ENCODE measurements at regions not wholly inside any gene's neighbourhood (a gene's known extent, or its start where the extent isn't known, plus 50 kb on each side); places are given as distances from the start of the nearest gene placed in this dataset.

DNA sequence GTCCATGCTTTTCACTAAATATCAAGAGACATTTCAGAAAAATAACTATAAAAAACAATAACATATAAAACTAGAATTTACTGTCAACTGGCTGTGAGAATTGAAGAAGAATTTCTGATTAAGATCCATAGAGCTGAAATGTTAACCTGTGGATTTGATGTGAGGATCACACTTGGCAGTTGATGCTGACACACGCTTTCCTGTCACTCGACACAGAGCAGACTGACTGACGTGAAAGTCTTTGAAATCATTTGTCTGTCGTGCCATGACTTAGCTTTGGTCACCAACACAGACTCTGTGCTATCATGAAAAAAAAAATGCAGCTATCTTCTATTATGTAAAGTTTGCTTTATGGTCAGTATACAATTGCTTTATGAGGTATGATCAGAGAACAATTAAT is 706.0 kb upstream of the ZP4 start:
- Histone ChIP-seq H3K4me3 (ENCODE audit: low read length) (no peak overlapping the region), H3K9me3 (replicated peaks; ENCODE audit: low read length) (no peaks in the 10 kb centered on the region)

DNA sequence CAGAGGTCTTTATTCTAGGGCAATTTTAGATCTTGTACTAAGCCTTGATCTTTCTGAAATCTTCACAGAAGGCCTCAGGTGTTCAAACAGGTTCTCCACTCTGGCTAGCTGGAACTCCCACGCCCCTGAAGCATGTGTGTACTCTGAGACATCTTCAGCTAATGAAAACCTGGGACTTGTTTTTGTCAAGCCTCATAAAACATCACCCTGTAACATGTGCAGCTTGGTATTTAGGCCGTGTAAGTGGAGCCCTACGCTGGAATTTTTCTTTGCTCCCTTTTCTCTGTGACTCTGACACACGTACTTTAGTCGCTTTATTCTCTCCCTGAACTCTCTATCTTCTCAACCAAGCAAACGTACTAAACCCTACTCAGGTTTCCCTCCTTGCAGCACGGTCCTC is 701.9 kb upstream of the ZP4 start:
- Histone ChIP-seq H3K27me3 (ENCODE audit: control insufficient read depth, insufficient read depth, low read length) (no peaks in the 10 kb centered on the region), H3K9ac (ENCODE audit: low read depth, low read length) (no peak overlapping the region), H3K4me3 (ENCODE audit: low read length) (no peak overlapping the region), H3K36me3 (ENCODE audit: insufficient read depth, low read length) (no peaks in the 10 kb centered on the region), H3K4me2 (ENCODE audit: low read length) (no peak overlapping the region), H3K9me3 (replicated peaks; ENCODE audit: low read length) (no peaks in the 10 kb centered on the region), H3K4me1 (ENCODE audit: control insufficient read depth, insufficient read depth, low read length) (no peaks in the 10 kb centered on the region)

More for the DNA sequence above, 706.0 kb upstream of the ZP4 start:
- Histone ChIP-seq H3K4me1 (ENCODE audit: control insufficient read depth, insufficient read depth, low read length) (no peaks in the 10 kb centered on the region), H3K9ac (ENCODE audit: low read depth, low read length) (no peak overlapping the region), H3K36me3 (ENCODE audit: insufficient read depth, low read length) (no peaks in the 10 kb centered on the region), H3K4me2 (ENCODE audit: low read length) (no peak overlapping the region), H3K27me3 (ENCODE audit: control insufficient read depth, insufficient read depth, low read length) (no peaks in the 10 kb centered on the region)

DNA sequence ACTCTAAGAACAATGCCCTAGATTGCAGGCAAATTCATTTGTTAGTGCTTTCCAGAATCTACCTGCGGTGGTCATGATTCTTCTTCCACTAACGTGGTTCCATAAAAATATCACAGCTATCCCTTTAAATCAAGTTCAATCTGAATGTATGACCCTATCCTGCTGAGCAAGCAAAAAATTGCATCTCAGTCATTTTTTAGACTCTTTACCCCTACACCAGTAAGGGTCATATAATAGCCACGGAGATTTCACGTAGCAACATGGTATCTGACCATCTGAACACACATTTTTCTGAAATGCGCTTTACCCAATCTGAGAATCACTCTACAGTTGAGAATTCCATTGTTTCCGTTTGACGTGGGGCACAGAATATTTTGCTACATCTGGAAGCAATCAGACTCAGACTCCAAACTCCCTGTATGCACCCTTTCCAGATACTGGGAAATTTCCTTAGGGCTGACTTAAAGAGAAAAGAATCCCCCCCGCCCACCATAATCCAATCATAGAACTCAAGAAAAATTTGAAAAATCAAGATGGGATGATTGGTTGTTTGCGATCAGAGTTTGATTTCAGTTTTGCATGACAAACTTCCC is 699.2 kb upstream of the ZP4 start:
- H3K4me2 ChIP-seq (ENCODE audit: low read length) = no peak overlapping the region
- H3K9me3 ChIP-seq (replicated peaks; ENCODE audit: low read length) = no peaks in the 10 kb centered on the region
- no peak overlapping the region for H3K9ac ChIP-seq (ENCODE audit: low read depth, low read length)
- H3K27me3 ChIP-seq (ENCODE audit: control insufficient read depth, insufficient read depth, low read length) = no peaks in the 10 kb centered on the region
- H3K4me3 ChIP-seq (ENCODE audit: low read length) = no peak overlapping the region
- H3K4me1 ChIP-seq (ENCODE audit: control insufficient read depth, insufficient read depth, low read length) = no peaks in the 10 kb centered on the region
- H3K36me3 ChIP-seq (ENCODE audit: insufficient read depth, low read length) = no peaks in the 10 kb centered on the region

DNA sequence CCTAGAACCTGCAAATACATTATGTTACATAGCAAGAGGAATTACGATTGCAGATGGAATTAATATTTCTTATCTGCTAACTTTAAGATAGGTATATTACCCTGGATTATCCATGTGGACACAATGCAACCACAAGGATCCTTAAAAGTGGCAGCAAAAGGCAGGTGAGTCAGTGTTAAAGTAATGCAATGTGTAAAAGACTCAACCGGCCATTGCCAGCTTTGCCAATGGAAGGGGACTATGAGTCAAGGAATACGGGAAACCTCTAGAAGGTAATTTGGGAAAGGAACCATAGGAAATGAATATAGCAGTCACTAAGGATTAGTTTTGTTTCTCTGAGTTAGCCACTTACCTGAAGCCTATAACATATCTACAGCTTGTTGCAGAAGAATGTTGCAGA is 692.1 kb upstream of the ZP4 start:
- no peaks in the 10 kb centered on the region for H3K27me3 ChIP-seq (ENCODE audit: control insufficient read depth, insufficient read depth, low read length)

DNA sequence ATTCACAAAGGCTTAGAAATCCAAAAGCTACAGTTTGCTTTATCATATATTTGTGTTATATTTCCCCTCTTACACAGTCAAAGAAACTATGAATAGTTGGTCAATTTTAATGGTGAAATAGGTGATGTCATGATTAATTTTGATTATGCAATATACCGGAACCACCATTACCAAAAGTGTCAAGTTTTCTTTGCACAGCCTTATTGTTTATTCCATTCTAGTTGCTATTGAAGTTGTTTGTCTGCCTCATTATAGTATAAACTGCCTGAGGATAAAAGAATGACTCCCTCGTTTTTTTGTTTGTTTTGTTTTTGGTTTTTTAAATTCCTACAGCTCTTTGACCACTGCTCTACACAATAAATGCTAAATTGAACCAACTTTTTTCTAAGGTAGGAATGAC is 690.6 kb upstream of the ZP4 start:
- Histone ChIP-seq H3K9me3 (replicated peaks; ENCODE audit: low read length) (no peaks in the 10 kb centered on the region), H3K4me3 (ENCODE audit: low read length) (no peak overlapping the region), H3K9ac (ENCODE audit: low read depth, low read length) (no peak overlapping the region), H3K36me3 (ENCODE audit: insufficient read depth, low read length) (no peaks in the 10 kb centered on the region), H3K4me2 (ENCODE audit: low read length) (no peak overlapping the region), H3K27me3 (ENCODE audit: control insufficient read depth, insufficient read depth, low read length) (no peaks in the 10 kb centered on the region), H3K4me1 (ENCODE audit: control insufficient read depth, insufficient read depth, low read length) (no peaks in the 10 kb centered on the region)

More for the DNA sequence above, 692.1 kb upstream of the ZP4 start:
- no peaks in the 10 kb centered on the region for H3K4me1 ChIP-seq (ENCODE audit: control insufficient read depth, insufficient read depth, low read length)
- H3K36me3 ChIP-seq (ENCODE audit: insufficient read depth, low read length) = no peaks in the 10 kb centered on the region
- H3K9ac ChIP-seq (ENCODE audit: low read depth, low read length) = no peak overlapping the region
- no peaks in the 10 kb centered on the region for H3K9me3 ChIP-seq (replicated peaks; ENCODE audit: low read length)
- no peak overlapping the region for H3K4me3 ChIP-seq (ENCODE audit: low read length)
- H3K4me2 ChIP-seq (ENCODE audit: low read length) = no peak overlapping the region

DNA sequence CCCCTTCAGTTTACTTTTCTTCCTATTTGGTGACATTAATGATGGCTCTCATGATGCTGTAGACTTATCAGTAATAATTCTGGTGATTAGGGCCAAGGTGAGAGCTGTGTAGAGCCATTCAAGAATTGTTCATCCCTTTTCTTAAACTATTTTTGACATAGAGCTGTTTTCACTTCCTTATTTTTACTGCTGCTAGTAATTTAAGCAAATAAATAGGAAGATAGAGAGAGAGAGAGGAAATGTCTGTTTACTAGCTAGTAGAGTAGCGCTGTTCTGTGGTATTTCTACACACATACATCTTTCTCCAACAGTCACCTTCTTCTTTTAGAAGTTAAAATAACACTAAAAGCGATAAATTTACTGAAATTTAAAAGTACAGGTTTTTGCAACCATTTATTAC is 678.0 kb upstream of the ZP4 start:
- Histone ChIP-seq H3K27me3 (ENCODE audit: control insufficient read depth, insufficient read depth, low read length) (no peaks in the 10 kb centered on the region), H3K4me3 (ENCODE audit: low read length) (no peak overlapping the region), H3K9ac (ENCODE audit: low read depth, low read length) (no peak overlapping the region), H3K36me3 (ENCODE audit: insufficient read depth, low read length) (no peaks in the 10 kb centered on the region), H3K9me3 (replicated peaks; ENCODE audit: low read length) (peaks cover 9% of the 10 kb centered on the region), H3K4me1 (ENCODE audit: control insufficient read depth, insufficient read depth, low read length) (no peaks in the 10 kb centered on the region), H3K4me2 (ENCODE audit: low read length) (no peak overlapping the region)

DNA sequence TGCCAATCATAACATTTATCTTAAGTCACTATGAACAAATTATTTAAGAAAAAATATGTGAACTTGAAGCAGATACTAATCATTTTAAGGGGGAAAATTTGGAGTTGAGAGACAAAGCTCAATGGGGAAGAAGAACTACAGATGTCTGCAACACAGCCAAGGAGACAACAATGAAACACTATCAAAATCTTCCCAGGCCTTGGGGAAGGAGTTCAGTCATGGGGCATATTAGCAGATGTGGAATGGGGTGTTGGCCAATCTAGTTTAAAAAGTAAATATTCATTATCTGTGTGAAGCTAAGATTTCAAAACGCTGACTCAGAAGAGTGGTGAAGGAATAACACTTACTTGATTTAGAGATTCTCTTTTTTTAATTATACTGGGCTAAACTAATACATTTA is 671.6 kb upstream of the ZP4 start:
- no peak overlapping the region for H3K4me3 ChIP-seq (ENCODE audit: low read length)
- peaks cover 6% of the 10 kb centered on the region for H3K9me3 ChIP-seq (replicated peaks; ENCODE audit: low read length)
- H3K4me1 ChIP-seq (ENCODE audit: control insufficient read depth, insufficient read depth, low read length) = peaks cover 3% of the 10 kb centered on the region
- H3K36me3 ChIP-seq (ENCODE audit: insufficient read depth, low read length) = no peaks in the 10 kb centered on the region
- H3K9ac ChIP-seq (ENCODE audit: low read depth, low read length) = no peak overlapping the region
- no peak overlapping the region for H3K4me2 ChIP-seq (ENCODE audit: low read length)
- no peaks in the 10 kb centered on the region for H3K27me3 ChIP-seq (ENCODE audit: control insufficient read depth, insufficient read depth, low read length)

DNA sequence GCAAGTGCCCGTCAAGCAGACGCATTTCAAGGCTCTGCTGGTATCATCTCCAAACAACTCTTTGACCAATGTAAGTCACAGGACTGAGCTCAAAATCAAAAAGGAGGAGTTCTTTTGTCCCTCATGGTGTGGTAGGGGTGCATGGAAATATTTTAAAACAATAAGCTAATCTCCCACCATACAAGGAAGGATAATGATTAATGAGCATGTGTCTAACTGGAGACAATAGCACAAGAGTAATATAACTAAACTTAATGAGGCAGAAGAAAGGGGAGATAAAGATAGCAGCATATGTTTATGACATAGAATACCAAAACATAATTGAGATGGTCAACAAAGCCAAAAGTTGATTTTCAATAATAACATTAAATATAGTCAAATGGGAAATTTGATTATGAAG is 668.0 kb upstream of the ZP4 start:
- no peaks in the 10 kb centered on the region for H3K36me3 ChIP-seq (ENCODE audit: insufficient read depth, low read length)
- no peak overlapping the region for H3K4me3 ChIP-seq (ENCODE audit: low read length)
- no peaks in the 10 kb centered on the region for H3K27me3 ChIP-seq (ENCODE audit: control insufficient read depth, insufficient read depth, low read length)
- H3K4me1 ChIP-seq (ENCODE audit: control insufficient read depth, insufficient read depth, low read length) = peaks cover 3% of the 10 kb centered on the region
- no peak overlapping the region for H3K4me2 ChIP-seq (ENCODE audit: low read length)
- no peak overlapping the region for H3K9ac ChIP-seq (ENCODE audit: low read depth, low read length)
- H3K9me3 ChIP-seq (replicated peaks; ENCODE audit: low read length) = no peaks in the 10 kb centered on the region

DNA sequence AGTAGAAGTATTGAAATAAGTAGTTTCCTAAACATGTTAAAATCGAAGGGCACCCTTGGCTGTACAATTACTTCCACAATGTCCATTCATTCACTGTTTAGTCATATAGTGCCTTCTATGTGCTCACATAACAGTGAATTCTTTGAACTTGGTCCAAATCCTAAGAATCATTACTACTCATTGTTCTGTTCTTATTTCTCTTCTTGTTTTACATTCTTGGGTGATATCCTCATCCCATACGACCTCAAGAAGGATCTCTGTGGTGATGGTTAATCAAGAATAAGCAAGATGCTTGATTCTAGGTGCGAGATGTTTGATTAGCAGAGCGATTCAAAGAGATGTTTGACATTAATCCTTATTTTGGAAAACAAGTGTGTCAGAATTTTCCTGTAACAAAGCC is 667.4 kb upstream of the ZP4 start:
- Histone ChIP-seq H3K4me1 (ENCODE audit: control insufficient read depth, insufficient read depth, low read length) (peaks cover 3% of the 10 kb centered on the region), H3K4me2 (ENCODE audit: low read length) (no peak overlapping the region), H3K36me3 (ENCODE audit: insufficient read depth, low read length) (no peaks in the 10 kb centered on the region), H3K27me3 (ENCODE audit: control insufficient read depth, insufficient read depth, low read length) (no peaks in the 10 kb centered on the region), H3K9me3 (replicated peaks; ENCODE audit: low read length) (no peaks in the 10 kb centered on the region), H3K9ac (ENCODE audit: low read depth, low read length) (no peak overlapping the region), H3K4me3 (ENCODE audit: low read length) (no peak overlapping the region)

DNA sequence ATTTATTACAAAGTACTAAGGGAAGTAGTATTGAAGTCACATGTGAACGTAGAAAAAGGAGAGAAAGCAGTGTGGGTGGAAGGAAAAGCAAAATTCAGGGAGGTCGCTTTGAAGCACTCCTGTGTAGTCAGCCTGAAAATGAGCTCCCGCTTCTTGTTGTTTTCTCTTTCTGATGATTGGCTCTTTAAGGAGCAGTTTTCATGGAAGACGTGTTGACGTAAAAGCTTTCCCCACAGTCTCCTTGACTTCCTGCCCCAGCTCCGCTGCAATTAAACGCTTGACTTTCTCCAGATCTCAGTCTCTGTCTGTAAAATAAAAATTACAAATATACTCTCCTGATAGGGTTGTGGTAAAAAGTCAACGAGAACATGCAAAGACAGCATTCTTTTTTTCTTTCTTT is 661.5 kb upstream of the ZP4 start:
- no peak overlapping the region for H3K9ac ChIP-seq (ENCODE audit: low read depth, low read length)
- no peaks in the 10 kb centered on the region for H3K27me3 ChIP-seq (ENCODE audit: control insufficient read depth, insufficient read depth, low read length)
- H3K36me3 ChIP-seq (ENCODE audit: insufficient read depth, low read length) = no peaks in the 10 kb centered on the region
- H3K4me1 ChIP-seq (ENCODE audit: control insufficient read depth, insufficient read depth, low read length) = no peaks in the 10 kb centered on the region
- H3K4me3 ChIP-seq (ENCODE audit: low read length) = no peak overlapping the region
- H3K9me3 ChIP-seq (replicated peaks; ENCODE audit: low read length) = no peaks in the 10 kb centered on the region
- no peak overlapping the region for H3K4me2 ChIP-seq (ENCODE audit: low read length)

DNA sequence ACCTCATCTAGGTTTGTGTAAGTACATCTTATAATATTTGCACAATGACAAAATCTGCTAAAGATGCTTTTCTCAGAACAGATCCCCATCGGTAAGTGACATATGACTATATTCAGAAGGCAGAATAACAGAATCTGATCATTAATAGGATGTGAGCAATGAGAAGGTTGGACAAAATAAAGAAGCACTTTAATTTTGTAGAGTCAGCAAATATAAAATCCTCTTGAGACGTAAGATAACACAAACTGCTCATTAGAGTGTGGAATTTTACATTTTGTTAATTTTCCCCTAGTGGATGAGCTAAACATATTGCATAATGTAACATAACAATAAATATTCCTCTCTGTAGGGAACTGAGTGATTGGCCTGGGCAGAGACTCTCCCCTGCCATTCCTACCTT is 658.4 kb upstream of the ZP4 start:
- Histone ChIP-seq H3K4me3 (ENCODE audit: low read length) (no peak overlapping the region), H3K36me3 (ENCODE audit: insufficient read depth, low read length) (no peaks in the 10 kb centered on the region), H3K4me1 (ENCODE audit: control insufficient read depth, insufficient read depth, low read length) (no peaks in the 10 kb centered on the region), H3K9ac (ENCODE audit: low read depth, low read length) (no peak overlapping the region), H3K27me3 (ENCODE audit: control insufficient read depth, insufficient read depth, low read length) (no peaks in the 10 kb centered on the region), H3K9me3 (replicated peaks; ENCODE audit: low read length) (no peaks in the 10 kb centered on the region), H3K4me2 (ENCODE audit: low read length) (no peak overlapping the region)

DNA sequence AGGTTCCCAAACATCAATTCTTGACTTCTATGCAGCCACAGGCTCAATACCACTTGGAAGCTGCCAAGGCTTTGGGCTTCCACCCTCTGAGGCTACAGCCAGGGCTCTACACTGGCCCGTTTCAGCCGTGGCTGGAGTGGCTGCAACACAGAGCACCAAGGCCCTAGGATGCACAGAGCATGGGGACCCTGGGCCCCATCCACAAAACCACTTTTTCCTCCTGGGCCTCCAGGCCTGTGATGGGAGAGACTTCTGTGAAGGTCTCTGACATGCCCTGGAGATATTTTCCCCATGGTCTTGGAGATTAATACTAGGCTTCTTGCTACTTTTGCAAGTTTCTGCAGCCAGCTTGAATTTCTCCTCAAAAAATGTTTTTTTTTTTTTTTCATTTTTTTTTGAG is 655.4 kb upstream of the ZP4 start:
- no peak overlapping the region for H3K9ac ChIP-seq (ENCODE audit: low read depth, low read length)
- no peaks in the 10 kb centered on the region for H3K36me3 ChIP-seq (ENCODE audit: insufficient read depth, low read length)
- H3K4me2 ChIP-seq (ENCODE audit: low read length) = no peak overlapping the region
- H3K9me3 ChIP-seq (replicated peaks; ENCODE audit: low read length) = no peaks in the 10 kb centered on the region
- no peaks in the 10 kb centered on the region for H3K4me1 ChIP-seq (ENCODE audit: control insufficient read depth, insufficient read depth, low read length)
- no peak overlapping the region for H3K4me3 ChIP-seq (ENCODE audit: low read length)
- H3K27me3 ChIP-seq (ENCODE audit: control insufficient read depth, insufficient read depth, low read length) = no peaks in the 10 kb centered on the region
